HepG2 (cell line): ENCODE measurements at regions not wholly inside any gene's neighbourhood (a gene's known extent, or its start where the extent isn't known, plus 50 kb on each side); places are given as distances from the start of the nearest gene placed in this dataset.

Experiments
- ATAC-seq: fragments of 200-7000 bp; cut with Tn5 transposase; 3 replicates; pipeline ENCODE4 v1.9.1; 2020; ENCODE audit warnings: mild to moderate bottlenecking, moderate library complexity
- BruUV-seq: library from RNA; stranded (reverse); fragments of 400-500 nt; replicated peaks from 2 replicates; lab custom pipeline; 2021; lab: Mats Ljungman, UMichigan
- CTCF ChIA-PET: fragments of 300-600 bp; formaldehyde crosslinking; extraction: SDS; loops from one replicate; lab custom pipeline; 2021; ENCODE audit warnings: low total read pairs, inconsistent platforms, low intra/inter-chr PET ratio; lab: Yijun Ruan, JAX
- POLR2A ChIA-PET: fragments of 350-600 bp; sonication (Branson Sonifier 250); formaldehyde crosslinking; loops from one replicate; lab custom pipeline; 2020; ENCODE audit warnings: antibody characterized with exemption, inconsistent platforms; lab: Yijun Ruan, JAX
- DNase-seq: peaks from one replicate; pipeline ENCODE4 v3.0.0-alpha.2; 2015; ENCODE audit warnings: low spot score
- FAIRE-seq: peaks from 3 replicates; lab custom pipeline; 2011; peaks lifted over from hg19 to GRCh38; lab: Jason Lieb, UNC
- H2AFZ ChIP-seq: one replicate; pipeline ENCODE4 v1.6.1; 2011; ENCODE audit warnings: low read length, inconsistent platforms
- H3K27ac ChIP-seq: fragments of 300-600 bp; 3 replicates; pipeline ENCODE4 v1.8.0; 2011; ENCODE audit warnings: mixed run types, mild to moderate bottlenecking, mixed read lengths, low read length, inconsistent platforms; ENCODE audit not compliant: insufficient read depth; ENCODE audit errors: extremely low read length
- H3K27me3 ChIP-seq, 2 experiments: fragments of 200-600 bp in 1 of 2; 2 replicates in 1 of 2; 3 replicates in 1 of 2; pipeline versions ENCODE4 v1.6.0 to v1.8.0; 2011; ENCODE audit warnings: low read length in 2 of 2, mild to moderate bottlenecking in 2 of 2, moderate library complexity in 2 of 2, inconsistent platforms in 1 of 2; ENCODE audit not compliant: insufficient read depth in 2 of 2, control insufficient read depth in 1 of 2
- H3K36me3 ChIP-seq, 2 experiments: fragments of 200-600 bp in 1 of 2; replicated peaks in 1 of 2; 2 replicates in 1 of 2; 3 replicates in 1 of 2; pipeline versions ENCODE4 v1.5.1 to v1.8.0; 2011; ENCODE audit warnings: low read length in 2 of 2, inconsistent platforms in 1 of 2; ENCODE audit not compliant: insufficient read depth in 2 of 2, control insufficient read depth in 1 of 2
- H3K4me1 ChIP-seq: 2 replicates; pipeline ENCODE4 v1.5.1; 2012; ENCODE audit warnings: low read length, inconsistent platforms; ENCODE audit not compliant: insufficient read depth
- H3K4me2 ChIP-seq: 2 replicates; pipeline ENCODE4 v1.6.0; 2011; ENCODE audit warnings: low read depth, low read length, inconsistent platforms
- H3K4me3 ChIP-seq, 3 experiments: fragments of 200-600 bp in 1 of 3; sonication (generic), shearing (Covaris generic) in 1 of 3; replicated peaks in 1 of 3; 2 replicates each; pipeline ENCODE4 v1.5.1; 2011 to 2016; ENCODE audit warnings: low read length in 3 of 3, inconsistent platforms in 2 of 3, low read depth in 2 of 3, mild to moderate bottlenecking in 2 of 3, control low read depth in 1 of 3, mixed read lengths in 1 of 3; ENCODE audit not compliant: insufficient read depth in 1 of 3
- H3K79me2 ChIP-seq: one replicate; pipeline ENCODE4 v1.6.1; 2011; ENCODE audit warnings: low read length, inconsistent platforms; ENCODE audit not compliant: insufficient read depth
- H3K9ac ChIP-seq: 2 replicates; pipeline ENCODE4 v1.6.0; 2011; ENCODE audit warnings: mild to moderate bottlenecking, low read depth, low read length, inconsistent platforms; ENCODE audit not compliant: insufficient read depth
- H3K9me3 ChIP-seq: 2 replicates; pipeline ENCODE4 v1.5.1; 2012; ENCODE audit warnings: mild to moderate bottlenecking, low read length
- H4K20me1 ChIP-seq: 2 replicates; pipeline ENCODE4 v1.6.0; 2011; ENCODE audit warnings: inconsistent platforms, mild to moderate bottlenecking, low read length, moderate library complexity; ENCODE audit not compliant: insufficient read depth
- BCL6 ChIP-seq: IDR thresholded peaks from 2 replicates; pipeline ENCODE4 v1.6.1; 2016; ENCODE audit warnings: missing genetic modification reagents, missing compliant biosample characterization
- DNMT3B ChIP-seq: conservative IDR thresholded peaks from 2 replicates; pipeline ENCODE4 v1.6.1; 2016; ENCODE audit warnings: missing biosample characterization, control low read depth
- EP300 ChIP-seq, 3 experiments: sonication (generic) in 1 of 3; formaldehyde crosslinking in 1 of 3; IDR thresholded peaks; 2 replicates each; pipeline versions ENCODE4 v1.5.1 to v1.6.1; 2011 to 2020; ENCODE audit warnings: low read depth in 2 of 3, low read length in 2 of 3, borderline replicate concordance in 1 of 3, improper control_type of control experiment in 1 of 3, mild to moderate bottlenecking in 1 of 3, missing genetic modification reagents in 1 of 3, moderate library complexity in 1 of 3
- EZH2 ChIP-seq: conservative IDR thresholded peaks from 2 replicates; pipeline ENCODE4 v1.6.1; 2012; ENCODE audit warnings: mild to moderate bottlenecking, low read depth, low read length, moderate library complexity
- GATAD1 ChIP-seq: IDR thresholded peaks from 2 replicates; pipeline ENCODE4 v1.6.1; 2016; ENCODE audit warnings: missing genetic modification reagents, missing compliant biosample characterization
- HMGA1 ChIP-seq: sonication (generic); formaldehyde crosslinking; conservative IDR thresholded peaks from 2 replicates; pipeline ENCODE4 v1.4.0; 2020; ENCODE audit warnings: missing genetic modification reagents
- HOMEZ ChIP-seq: IDR thresholded peaks from 2 replicates; pipeline ENCODE4 v1.6.1; 2016; ENCODE audit warnings: low read depth
- KMT2B ChIP-seq: IDR thresholded peaks from 2 replicates; pipeline ENCODE4 v1.6.1; 2016; ENCODE audit warnings: missing genetic modification reagents, missing compliant biosample characterization
- MLLT10 ChIP-seq: sonication (generic); formaldehyde crosslinking; IDR thresholded peaks from 2 replicates; pipeline ENCODE4 v1.4.0; 2020; ENCODE audit warnings: missing genetic modification reagents
- NFYC ChIP-seq: IDR thresholded peaks from 2 replicates; pipeline ENCODE4 v1.6.1; 2016; ENCODE audit warnings: missing genetic modification reagents, missing compliant biosample characterization
- SRSF9 ChIP-seq: fragments of 200-400 bp; formaldehyde crosslinking; IDR thresholded peaks from 2 replicates; pipeline ENCODE4 v1.6.1; 2018; ENCODE audit warnings: borderline replicate concordance, mild to moderate bottlenecking, low read depth, low read length; ENCODE audit not compliant: insufficient read depth, poor library complexity, severe bottlenecking
- ZFP41 ChIP-seq: sonication (generic); formaldehyde crosslinking; IDR thresholded peaks from 2 replicates; pipeline ENCODE4 v1.4.0; 2020; ENCODE audit warnings: mild to moderate bottlenecking, missing genetic modification reagents, borderline replicate concordance
- ZNF256 ChIP-seq: sonication (generic); formaldehyde crosslinking; conservative IDR thresholded peaks from 2 replicates; pipeline ENCODE4 v1.4.0; 2020; ENCODE audit warnings: missing genetic modification reagents
- ZNF607 ChIP-seq: sonication (generic); formaldehyde crosslinking; IDR thresholded peaks from 2 replicates; pipeline ENCODE4 v1.5.1; 2020; ENCODE audit warnings: missing genetic modification reagents, mild to moderate bottlenecking, borderline replicate concordance
- ZNF724P ChIP-seq: sonication (generic); formaldehyde crosslinking; IDR thresholded peaks from 2 replicates; pipeline ENCODE4 v1.8.0; 2022; ENCODE audit warnings: missing genetic modification reagents, borderline replicate concordance
- ZNF878 ChIP-seq: sonication (generic); formaldehyde crosslinking; IDR thresholded peaks from 2 replicates; pipeline ENCODE4 v1.8.1; 2023; ENCODE audit warnings: mild to moderate bottlenecking, missing genetic modification reagents, moderate library complexity
- WGBS: methylation state at CpG from one replicate; pipeline ENCODE4 v1.1.6; 2017; ENCODE audit warnings: low lambda C conversion rate; 5-methylcytosine and 5-hydroxymethylcytosine counted together
- in situ Hi-C: cut with HindIII; loops from 2 replicates; pipeline ENCODE4 v1.10.0; 2017; ENCODE audit warnings: low pct_unique_long_range_greater_than_20kb; ENCODE audit not compliant: extremely low pct_ligation_motif_present
- intact Hi-C: fragments of 100-400 bp; cut with micrococcal nuclease; formaldehyde crosslinking; loops from one replicate; pipeline ENCODE4 v1.10.0; 2022; ENCODE audit not compliant: unreplicated experiment
- TF ChIP-seq, protein P1 (sequence below): sonication (generic); formaldehyde crosslinking; IDR thresholded peaks from 2 replicates; pipeline ENCODE4 v1.8.0; 2022; ENCODE audit warnings: missing genetic modification reagents, mild to moderate bottlenecking, moderate library complexity, borderline replicate concordance

DNA sequence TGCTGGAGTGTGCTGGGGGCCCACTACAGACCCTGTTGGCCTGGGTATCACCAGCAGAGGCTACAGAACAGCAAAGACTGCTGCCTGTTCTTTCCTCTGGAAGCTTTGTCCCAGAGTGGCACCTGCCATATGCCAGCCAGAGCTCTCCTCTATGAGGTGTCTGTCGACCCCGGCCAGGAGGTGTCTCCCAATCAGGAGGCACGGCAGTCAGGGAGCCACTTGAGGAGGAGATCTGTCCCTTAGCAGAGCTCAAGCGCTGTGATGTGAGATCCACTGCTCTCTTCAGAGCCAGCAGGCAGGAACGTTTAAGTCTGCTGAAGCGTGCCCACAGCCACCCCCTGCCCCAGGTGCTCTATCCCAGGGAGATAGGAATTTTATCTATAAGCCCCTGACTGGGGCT is 316.2 kb downstream of the ETV1 start:
- no peaks in the 10 kb centered on the region for H3K4me1 ChIP-seq
- H3K4me3 ChIP-seq = no peak overlapping the region
- in situ Hi-C loops (no loop called here), intact Hi-C loops (no loop called here)
- peaks cover 63% of the 10 kb centered on the region for H3K9me3 ChIP-seq
- no peak for TF ChIP-seq BCL6 (CRISPR knock-in tag)
- TF ChIP-seq ZFP41 = no peak
- no peak for TF ChIP-seq ZNF256
- no peak for TF ChIP-seq ZNF607 (CRISPR knock-in tag)
- no peak for TF ChIP-seq ZNF724P (CRISPR knock-in tag)
- no peak for TF ChIP-seq EP300 (IDR thresholded peaks at IDR 0.05; ENCODE audit: low read depth in 2 of 2, low read length in 2 of 2)
- TF ChIP-seq EP300 (CRISPR knock-in tag; IDR thresholded peaks at IDR 0.05; ENCODE audit: borderline replicate concordance) = no peak
- TF ChIP-seq HMGA1 (CRISPR knock-in tag) = no peak
- TF ChIP-seq, protein P1, sequence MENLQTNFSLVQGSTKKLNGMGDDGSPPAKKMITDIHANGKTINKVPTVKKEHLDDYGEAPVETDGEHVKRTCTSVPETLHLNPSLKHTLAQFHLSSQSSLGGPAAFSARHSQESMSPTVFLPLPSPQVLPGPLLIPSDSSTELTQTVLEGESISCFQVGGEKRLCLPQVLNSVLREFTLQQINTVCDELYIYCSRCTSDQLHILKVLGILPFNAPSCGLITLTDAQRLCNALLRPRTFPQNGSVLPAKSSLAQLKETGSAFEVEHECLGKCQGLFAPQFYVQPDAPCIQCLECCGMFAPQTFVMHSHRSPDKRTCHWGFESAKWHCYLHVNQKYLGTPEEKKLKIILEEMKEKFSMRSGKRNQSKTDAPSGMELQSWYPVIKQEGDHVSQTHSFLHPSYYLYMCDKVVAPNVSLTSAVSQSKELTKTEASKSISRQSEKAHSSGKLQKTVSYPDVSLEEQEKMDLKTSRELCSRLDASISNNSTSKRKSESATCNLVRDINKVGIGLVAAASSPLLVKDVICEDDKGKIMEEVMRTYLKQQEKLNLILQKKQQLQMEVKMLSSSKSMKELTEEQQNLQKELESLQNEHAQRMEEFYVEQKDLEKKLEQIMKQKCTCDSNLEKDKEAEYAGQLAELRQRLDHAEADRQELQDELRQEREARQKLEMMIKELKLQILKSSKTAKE (CRISPR knock-in tag) = no peak
- TF ChIP-seq MLLT10 (CRISPR knock-in tag) = no peak
- no peak for TF ChIP-seq ZNF878 (CRISPR knock-in tag)
- TF ChIP-seq GATAD1 = no peak
- TF ChIP-seq SRSF9 = no peak
- TF ChIP-seq HOMEZ (CRISPR knock-in tag) = no peak
- no peak for TF ChIP-seq NFYC
- no peak for TF ChIP-seq EZH2
- no peak for TF ChIP-seq KMT2B (CRISPR knock-in tag)
- TF ChIP-seq DNMT3B (CRISPR knock-in tag) = no peak
- no peak overlapping the region for H3K27ac ChIP-seq
- no peaks in the 10 kb centered on the region for H4K20me1 ChIP-seq
- ChIA-PET CTCF (no interaction called here), POLR2A (no interaction called here)
- no peaks in the 10 kb centered on the region for H3K79me2 ChIP-seq
- H3K9ac ChIP-seq = no peak overlapping the region
- no peaks in the 10 kb centered on the region for H3K27me3 ChIP-seq
- H3K4me2 ChIP-seq = no peak overlapping the region
- DNase-seq = no peak
- no TSS peak for BruUV-seq
- H3K36me3 ChIP-seq = no peaks in the 10 kb centered on the region
- ATAC-seq = no peak
- WGBS = 24% methylated on average over 6 of the region's 6 CpGs
- FAIRE-seq = no peak
- H2AFZ ChIP-seq = no peak overlapping the region
